OCI-LY1 (cell line): ENCODE measurements at regions not wholly inside any gene's neighbourhood (a gene's known extent, or its start where the extent isn't known, plus 50 kb on each side); places are given as distances from the start of the nearest gene placed in this dataset.

Source experiments
- H2AFZ ChIP-seq: fragments of 200-600 bp; sonication (generic), shearing (Covaris generic); 2 replicates; pipeline ENCODE4 v1.6.0; 2014; ENCODE audit warnings: antibody characterized with exemption, mild to moderate bottlenecking, low read length
- H3F3A ChIP-seq: fragments of 200-600 bp; sonication (generic), shearing (Covaris generic); 2 replicates; pipeline ENCODE4 v1.6.0; 2014; ENCODE audit warnings: mild to moderate bottlenecking, antibody characterized with exemption, low read length, moderate library complexity; ENCODE audit not compliant: insufficient read depth
- H3K27ac ChIP-seq: fragments of 200-600 bp; sonication (generic); 2 replicates; pipeline ENCODE4 v1.5.1; 2014; ENCODE audit warnings: low read length, mixed run types, mild to moderate bottlenecking, low read depth; ENCODE audit not compliant: poor library complexity, severe bottlenecking
- H3K27me3 ChIP-seq: fragments of 200-600 bp; sonication (generic); 2 replicates; pipeline ENCODE4 v1.6.0; 2014; ENCODE audit warnings: antibody characterized with exemption, mild to moderate bottlenecking, low read length, moderate library complexity; ENCODE audit not compliant: insufficient read depth
- H3K36me3 ChIP-seq: fragments of 200-600 bp; sonication (generic); 2 replicates; pipeline ENCODE4 v1.6.1; 2014; ENCODE audit warnings: mild to moderate bottlenecking, antibody characterized with exemption, low read length, moderate library complexity, mixed read lengths; ENCODE audit not compliant: insufficient read depth
- H3K4me1 ChIP-seq: fragments of 200-600 bp; sonication (generic); 2 replicates; pipeline ENCODE4 v1.5.1; 2014; ENCODE audit warnings: mild to moderate bottlenecking, low read length, moderate library complexity; ENCODE audit not compliant: insufficient read depth, severe bottlenecking
- H3K4me2 ChIP-seq: fragments of 200-600 bp; sonication (generic), shearing (Covaris generic); 2 replicates; pipeline ENCODE4 v1.6.1; 2014; ENCODE audit warnings: low read length
- H3K4me3 ChIP-seq: fragments of 200-600 bp; sonication (generic); 2 replicates; pipeline ENCODE4 v1.5.1; 2014; ENCODE audit warnings: low read length, low read depth, mild to moderate bottlenecking, mixed read lengths; ENCODE audit not compliant: poor library complexity, severe bottlenecking
- H3K79me2 ChIP-seq: fragments of 200-600 bp; shearing (Covaris generic); 2 replicates; pipeline ENCODE4 v1.6.1; 2016; ENCODE audit warnings: mixed run types, low read length, mixed read lengths; ENCODE audit not compliant: insufficient read depth
- H3K9ac ChIP-seq: fragments of 200-600 bp; sonication (generic), shearing (Covaris generic); 2 replicates; pipeline ENCODE4 v1.6.1; 2014; ENCODE audit warnings: mild to moderate bottlenecking, low read length, mixed read lengths
- H3K9me2 ChIP-seq: fragments of 200-600 bp; sonication (generic), shearing (Covaris generic); 2 replicates; pipeline ENCODE4 v1.6.1; 2014; ENCODE audit warnings: low read depth, mild to moderate bottlenecking, low read length, mixed read lengths
- H3K9me3 ChIP-seq: fragments of 200-600 bp; shearing (Covaris generic); 2 replicates; pipeline ENCODE4 v1.6.1; 2014; ENCODE audit warnings: low read length, mixed read lengths
- H4K20me1 ChIP-seq: fragments of 200-600 bp; sonication (generic), shearing (Covaris generic); 2 replicates; pipeline ENCODE4 v1.6.0; 2016; ENCODE audit warnings: mild to moderate bottlenecking, low read length; ENCODE audit not compliant: insufficient read depth
- EZH2 ChIP-seq: fragments of 200-600 bp; sonication (generic), shearing (Covaris generic); IDR thresholded peaks from 2 replicates; pipeline ENCODE4 v1.8.0; 2017; ENCODE audit warnings: borderline replicate concordance, mixed run types, mild to moderate bottlenecking, antibody characterized with exemption, low read length, moderate library complexity, mixed read lengths
- TF ChIP-seq, protein P1 (sequence below): fragments of 200-600 bp; sonication (generic), shearing (Covaris generic); IDR thresholded peaks from 2 replicates; pipeline ENCODE4 v1.5.1; 2017; ENCODE audit warnings: mild to moderate bottlenecking, antibody characterized with exemption, low read length, moderate library complexity, mixed read lengths

- Histone ChIP-seq H3F3A (no peaks in the 10 kb centered on the region), H3K9ac (no peak overlapping the region), H3K9me3 (no peaks in the 10 kb centered on the region), H3K27ac (no peak overlapping the region), H3K9me2 (no peaks in the 10 kb centered on the region), H3K27me3 (no peaks in the 10 kb centered on the region), H2AFZ (no peak overlapping the region), H3K4me1 (no peaks in the 10 kb centered on the region), H3K4me3 (no peak overlapping the region), H4K20me1 (no peaks in the 10 kb centered on the region), H3K79me2 (no peaks in the 10 kb centered on the region), H3K4me2 (no peak overlapping the region), H3K36me3 (no peaks in the 10 kb centered on the region)
- TF ChIP-seq EZH2 = no peak
- TF ChIP-seq, protein P1, sequence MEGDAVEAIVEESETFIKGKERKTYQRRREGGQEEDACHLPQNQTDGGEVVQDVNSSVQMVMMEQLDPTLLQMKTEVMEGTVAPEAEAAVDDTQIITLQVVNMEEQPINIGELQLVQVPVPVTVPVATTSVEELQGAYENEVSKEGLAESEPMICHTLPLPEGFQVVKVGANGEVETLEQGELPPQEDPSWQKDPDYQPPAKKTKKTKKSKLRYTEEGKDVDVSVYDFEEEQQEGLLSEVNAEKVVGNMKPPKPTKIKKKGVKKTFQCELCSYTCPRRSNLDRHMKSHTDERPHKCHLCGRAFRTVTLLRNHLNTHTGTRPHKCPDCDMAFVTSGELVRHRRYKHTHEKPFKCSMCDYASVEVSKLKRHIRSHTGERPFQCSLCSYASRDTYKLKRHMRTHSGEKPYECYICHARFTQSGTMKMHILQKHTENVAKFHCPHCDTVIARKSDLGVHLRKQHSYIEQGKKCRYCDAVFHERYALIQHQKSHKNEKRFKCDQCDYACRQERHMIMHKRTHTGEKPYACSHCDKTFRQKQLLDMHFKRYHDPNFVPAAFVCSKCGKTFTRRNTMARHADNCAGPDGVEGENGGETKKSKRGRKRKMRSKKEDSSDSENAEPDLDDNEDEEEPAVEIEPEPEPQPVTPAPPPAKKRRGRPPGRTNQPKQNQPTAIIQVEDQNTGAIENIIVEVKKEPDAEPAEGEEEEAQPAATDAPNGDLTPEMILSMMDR = no peak
Measured at GRCh38 chr16:65418435-65418834, 296.6 kb upstream of the CDH11 start.

- Histone ChIP-seq H3F3A (no peaks in the 10 kb centered on the region), H3K9me3 (no peaks in the 10 kb centered on the region), H3K9ac (no peak overlapping the region), H3K79me2 (no peaks in the 10 kb centered on the region), H2AFZ (no peak overlapping the region), H3K27ac (no peak overlapping the region), H3K27me3 (no peaks in the 10 kb centered on the region), H3K9me2 (no peaks in the 10 kb centered on the region), H4K20me1 (no peaks in the 10 kb centered on the region), H3K4me1 (no peaks in the 10 kb centered on the region), H3K36me3 (no peaks in the 10 kb centered on the region), H3K4me2 (no peak overlapping the region), H3K4me3 (no peak overlapping the region)
- TF ChIP-seq EZH2 = no peak
Measured at GRCh38 chr16:65415460-65415859, 293.6 kb upstream of the CDH11 start.

GRCh38 chr16:65414284-65414984 is 292.6 kb upstream of the CDH11 start:
- Histone ChIP-seq H3K36me3 (no peaks in the 10 kb centered on the region), H3K9ac (no peak overlapping the region), H3K79me2 (no peaks in the 10 kb centered on the region), H3K4me3 (no peak overlapping the region), H3K4me1 (no peaks in the 10 kb centered on the region), H3F3A (no peaks in the 10 kb centered on the region), H3K4me2 (no peak overlapping the region), H3K9me2 (no peaks in the 10 kb centered on the region), H3K27ac (no peak overlapping the region), H2AFZ (no peak overlapping the region), H4K20me1 (no peaks in the 10 kb centered on the region), H3K27me3 (no peaks in the 10 kb centered on the region), H3K9me3 (no peaks in the 10 kb centered on the region)
- TF ChIP-seq, protein P1 = no peak
- TF ChIP-seq EZH2 = no peak

GRCh38 chr16:65413861-65414260 is 292.0 kb upstream of the CDH11 start:
- Histone ChIP-seq H3F3A (no peaks in the 10 kb centered on the region), H4K20me1 (no peaks in the 10 kb centered on the region), H3K4me3 (no peak overlapping the region), H3K4me2 (no peak overlapping the region), H3K4me1 (no peaks in the 10 kb centered on the region), H3K9me2 (no peaks in the 10 kb centered on the region), H3K79me2 (no peaks in the 10 kb centered on the region), H3K27ac (no peak overlapping the region), H3K9me3 (no peaks in the 10 kb centered on the region), H3K27me3 (no peaks in the 10 kb centered on the region), H3K9ac (no peak overlapping the region), H3K36me3 (no peaks in the 10 kb centered on the region), H2AFZ (no peak overlapping the region)
- TF ChIP-seq EZH2 = no peak
- TF ChIP-seq, protein P1 = no peak
